Kidney epithelial cell (primary cell): ENCODE measurements at regions not wholly inside any gene's neighbourhood (a gene's known extent, or its start where the extent isn't known, plus 50 kb on each side); places are given as distances from the start of the nearest gene placed in this dataset.

ENCODE experiments used
- DNase-seq: peaks from one replicate; pipeline ENCODE4 v3.0.0-alpha.2; 2010; ENCODE audit warnings: low read depth
- H3K27me3 ChIP-seq: 2 replicates; pipeline ENCODE4 v1.6.0; 2011; ENCODE audit warnings: low read length; ENCODE audit not compliant: control insufficient read depth, insufficient read depth
- H3K36me3 ChIP-seq: 2 replicates; pipeline ENCODE4 v1.5.1; 2011; ENCODE audit warnings: low read length; ENCODE audit not compliant: control insufficient read depth, insufficient read depth
- H3K4me3 ChIP-seq: 2 replicates; pipeline ENCODE4 v1.5.1; 2011; ENCODE audit warnings: low read depth, mild to moderate bottlenecking, control low read depth, low read length
- CTCF ChIP-seq: IDR thresholded peaks from 2 replicates; pipeline ENCODE4 v1.5.1; 2011; ENCODE audit warnings: mild to moderate bottlenecking, moderate library complexity, low read length, control low read depth, inconsistent platforms; ENCODE audit not compliant: insufficient read depth, poor library complexity, severe bottlenecking

DNA sequence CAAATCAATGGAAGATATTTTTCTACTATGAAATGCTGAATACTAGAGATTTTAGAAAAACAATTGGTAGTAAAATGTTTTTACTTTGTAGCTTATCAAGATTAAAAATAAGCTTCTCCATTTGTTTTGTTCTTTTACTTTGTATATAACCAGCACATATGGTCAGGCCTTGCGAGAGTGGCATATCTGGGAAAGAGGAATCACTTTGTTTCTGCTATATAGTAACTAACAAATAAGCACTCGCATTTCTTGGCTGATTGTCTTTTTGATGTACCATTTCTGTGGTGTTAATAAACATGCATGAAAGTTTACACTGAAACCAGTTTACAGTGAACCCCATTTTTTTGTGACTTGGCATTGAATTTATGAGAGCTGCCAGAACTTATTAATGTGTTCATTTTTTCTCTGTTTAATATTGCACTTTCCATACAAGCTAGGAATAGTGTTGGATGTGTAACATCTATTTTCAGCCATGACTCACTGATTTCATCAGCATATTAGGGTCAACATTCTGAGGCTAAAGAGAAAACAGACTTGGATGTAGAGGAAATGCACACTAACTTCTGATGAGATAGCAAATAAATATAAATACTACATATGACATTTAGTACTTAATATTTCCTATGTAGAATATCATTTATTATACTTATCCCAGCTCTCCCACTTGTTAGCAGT is 635.5 kb downstream of the KCNH5 start:
- no peak overlapping the region for H3K4me3 ChIP-seq

DNA sequence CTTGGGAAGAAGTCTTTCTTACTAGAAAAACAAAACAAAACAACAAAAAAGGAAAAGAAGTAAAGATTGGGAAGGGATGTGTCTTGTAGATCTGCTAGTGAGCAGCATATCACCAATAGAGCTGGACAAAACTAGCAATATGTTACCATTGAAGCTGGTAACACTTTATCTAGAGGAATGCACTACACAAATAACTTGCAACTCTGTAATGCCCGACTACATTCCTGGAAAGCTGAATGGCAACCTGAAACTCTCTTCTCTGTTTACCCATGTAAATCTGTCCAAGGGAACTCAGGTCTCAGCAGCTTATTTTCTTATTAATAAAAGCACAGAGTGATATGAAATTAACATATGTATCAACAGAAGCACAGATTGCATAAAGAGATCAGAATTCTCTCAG is 624.4 kb downstream of the KCNH5 start:
- Histone ChIP-seq H3K27me3 (no peaks in the 10 kb centered on the region), H3K36me3 (no peaks in the 10 kb centered on the region), H3K4me3 (no peak overlapping the region)
- TF ChIP-seq CTCF = no peak
- DNase-seq = no peak

More for the DNA sequence above, 635.5 kb downstream of the KCNH5 start:
- H3K27me3 ChIP-seq = no peaks in the 10 kb centered on the region
- H3K36me3 ChIP-seq = no peaks in the 10 kb centered on the region
- DNase-seq = no peak
- no peak for TF ChIP-seq CTCF

- Histone ChIP-seq H3K27me3 (no peaks in the 10 kb centered on the region), H3K4me3 (no peak overlapping the region), H3K36me3 (no peaks in the 10 kb centered on the region)
- no peak for TF ChIP-seq CTCF
- DNase-seq = peak; percentile 5
Observed at GRCh38 chr14:62428429-62429203, 616.6 kb downstream of the KCNH5 start.

- H3K4me3 ChIP-seq = no peak overlapping the region
- no peak for TF ChIP-seq CTCF
- no peaks in the 10 kb centered on the region for H3K27me3 ChIP-seq
- H3K36me3 ChIP-seq = no peaks in the 10 kb centered on the region
- no peak for DNase-seq
Observed at GRCh38 chr14:62429683-62430082, 615.6 kb downstream of the KCNH5 start.

DNA sequence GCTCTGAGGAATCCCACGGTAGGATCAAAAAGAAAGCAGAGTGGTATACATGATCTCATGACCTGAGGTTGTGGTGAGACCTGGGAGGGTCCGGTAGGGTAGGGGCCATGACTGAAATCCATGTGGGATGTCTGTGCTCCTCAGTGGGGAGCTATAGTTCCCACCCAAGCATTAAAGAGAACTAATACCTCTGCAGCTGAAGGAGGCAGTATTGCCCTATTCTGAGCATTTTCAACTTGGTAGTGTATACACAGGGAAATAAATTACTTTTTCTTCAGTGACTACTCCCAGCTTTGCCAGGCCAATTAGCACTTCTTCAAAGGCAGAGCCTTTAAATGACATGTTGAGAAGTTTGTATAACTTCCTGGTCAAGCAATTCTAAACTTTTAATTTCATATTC is 613.8 kb downstream of the KCNH5 start:
- Histone ChIP-seq H3K36me3 (no peaks in the 10 kb centered on the region), H3K4me3 (no peak overlapping the region), H3K27me3 (no peaks in the 10 kb centered on the region)
- no peak for DNase-seq
- TF ChIP-seq CTCF = no peak
